NCI-H526 (cell line): ENCODE measurements at regions not wholly inside any gene's neighbourhood (a gene's known extent, or its start where the extent isn't known, plus 50 kb on each side); places are given as distances from the start of the nearest gene placed in this dataset.

Experiments used
- DNase-seq, 2 experiments: peaks; one replicate each; lab custom pipeline; 2025; lab: John Stamatoyannopoulos, UW

DNA sequence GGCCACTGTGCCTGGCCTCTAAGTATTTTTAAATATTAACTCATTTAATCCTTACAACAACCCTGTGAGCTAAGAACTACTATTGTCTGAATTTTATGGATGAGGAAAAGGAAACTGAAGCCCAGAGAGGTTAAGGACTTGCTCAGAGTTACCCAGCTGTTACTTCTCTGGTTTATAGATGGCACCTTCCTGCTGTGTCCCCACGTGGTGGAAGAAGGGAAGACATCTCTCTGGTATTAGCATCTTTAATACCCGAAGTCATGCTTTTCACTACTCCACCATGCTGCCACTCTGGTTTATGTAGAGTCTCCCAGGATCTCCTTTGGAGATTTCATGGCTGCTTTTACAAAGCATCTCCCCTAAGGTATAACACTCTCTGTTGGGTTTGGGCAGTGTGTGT is 105.5 kb upstream of the MKLN1 start:
- no peak for DNase-seq

GRCh38 chr7:131223151-131223550 is 104.5 kb upstream of the MKLN1 start:
- DNase-seq, result no peak

GRCh38 chr7:131224996-131225395 is 102.7 kb upstream of the MKLN1 start:
- no peak for DNase-seq

- DNase-seq, result no peak
Observed at GRCh38 chr7:131225619-131226513, 101.8 kb upstream of the MKLN1 start.

GRCh38 chr7:131226514-131226865 is 101.2 kb upstream of the MKLN1 start:
- no peak for DNase-seq

GRCh38 chr7:131231381-131232220 is 96.1 kb upstream of the MKLN1 start:
- no peak for DNase-seq

DNA sequence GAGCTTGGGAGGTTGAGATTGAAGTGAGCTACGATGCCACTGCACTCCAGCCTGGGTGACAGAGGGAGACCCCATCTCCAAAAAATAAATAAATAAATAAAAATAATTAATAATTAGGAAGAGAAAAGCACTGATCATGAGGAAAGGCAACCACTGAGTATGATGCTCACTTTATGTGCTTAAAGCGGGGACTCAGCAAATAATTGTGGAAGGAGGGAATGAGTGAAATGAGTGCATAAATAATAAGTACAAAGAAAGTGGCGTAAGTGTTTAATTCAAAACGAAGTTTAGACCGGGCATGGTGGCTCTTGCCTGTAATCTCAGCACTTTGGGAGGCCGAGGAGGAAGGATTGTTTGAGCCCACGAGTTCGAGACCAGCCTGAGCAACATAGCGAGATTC is 94.9 kb upstream of the MKLN1 start:
- no peak for DNase-seq

DNA sequence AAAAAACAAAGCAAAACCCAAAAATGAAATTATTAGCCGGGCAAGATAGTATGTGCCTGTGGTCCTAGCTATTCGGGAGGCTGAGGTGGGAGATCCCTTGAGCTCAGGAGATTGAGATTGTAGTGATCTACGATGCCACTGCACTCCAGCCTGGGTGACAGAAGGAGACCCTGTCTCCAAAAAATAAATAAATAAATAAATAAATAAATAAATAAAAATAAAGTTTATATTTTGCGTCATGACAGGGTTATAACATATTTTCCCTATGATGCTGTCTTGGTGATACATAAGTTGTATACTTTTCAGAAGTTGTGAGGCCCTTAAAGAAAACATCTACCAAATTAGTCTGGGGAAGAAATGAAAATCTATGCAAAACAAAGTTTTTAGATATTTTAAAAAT is 94.5 kb upstream of the MKLN1 start:
- no peak for DNase-seq

DNA sequence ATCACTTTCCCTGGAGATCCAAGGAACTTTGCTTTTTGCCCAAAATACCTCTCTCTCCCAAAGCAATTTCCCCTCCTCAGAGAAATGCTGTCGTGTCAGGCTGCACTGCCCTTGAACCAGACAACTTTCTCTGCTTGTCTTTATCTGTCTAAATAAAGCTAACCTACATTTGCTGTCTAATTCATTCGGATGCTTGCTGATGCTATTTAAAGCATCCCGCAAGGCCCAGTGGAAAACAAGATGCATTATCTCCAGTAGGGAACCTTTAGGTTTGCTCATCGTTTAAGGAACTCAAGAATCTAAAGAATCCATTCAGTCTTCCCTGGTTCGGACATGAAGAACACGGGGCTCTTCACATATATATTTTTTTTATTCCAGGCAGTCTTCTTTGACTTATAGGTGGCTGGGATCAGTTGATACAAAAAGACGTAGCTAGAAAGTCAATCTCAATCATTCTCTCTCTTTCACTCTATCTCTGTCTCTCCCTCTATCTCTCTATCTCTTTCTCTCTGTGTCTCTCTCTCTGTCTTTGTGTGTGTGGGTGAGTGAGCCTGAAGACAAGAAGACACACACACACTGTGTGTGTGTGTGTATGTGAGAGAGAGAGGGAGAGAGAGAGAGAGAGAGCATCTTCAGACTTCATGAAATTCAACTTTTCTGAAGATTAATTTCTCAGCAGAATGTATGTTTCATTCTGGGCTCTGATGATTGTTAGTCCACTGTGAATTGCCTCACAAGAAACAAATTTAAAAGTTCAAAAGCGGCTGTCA is 92.8 kb upstream of the MKLN1 start:
- DNase-seq, result no peak

GRCh38 chr7:131235489-131236317 is 92.0 kb upstream of the MKLN1 start:
- DNase-seq, result no peak

DNA sequence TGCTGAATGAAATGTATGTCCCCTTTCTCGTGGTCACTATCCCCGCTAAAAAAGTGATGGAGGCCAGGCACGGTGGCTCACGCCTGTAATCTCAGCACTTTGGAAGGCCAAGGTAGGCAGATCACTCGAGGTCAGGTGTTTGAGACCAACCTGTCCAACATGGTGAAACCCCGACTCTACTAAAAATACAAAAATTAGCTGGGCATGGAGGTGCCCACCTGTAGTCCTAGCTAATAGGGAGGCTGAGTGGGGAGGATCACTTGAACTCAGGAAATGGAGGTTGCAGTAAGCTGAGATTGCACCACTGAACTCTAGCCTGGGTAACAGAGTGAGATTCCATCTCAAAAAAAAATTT is 91.4 kb upstream of the MKLN1 start:
- no peak for DNase-seq

DNA sequence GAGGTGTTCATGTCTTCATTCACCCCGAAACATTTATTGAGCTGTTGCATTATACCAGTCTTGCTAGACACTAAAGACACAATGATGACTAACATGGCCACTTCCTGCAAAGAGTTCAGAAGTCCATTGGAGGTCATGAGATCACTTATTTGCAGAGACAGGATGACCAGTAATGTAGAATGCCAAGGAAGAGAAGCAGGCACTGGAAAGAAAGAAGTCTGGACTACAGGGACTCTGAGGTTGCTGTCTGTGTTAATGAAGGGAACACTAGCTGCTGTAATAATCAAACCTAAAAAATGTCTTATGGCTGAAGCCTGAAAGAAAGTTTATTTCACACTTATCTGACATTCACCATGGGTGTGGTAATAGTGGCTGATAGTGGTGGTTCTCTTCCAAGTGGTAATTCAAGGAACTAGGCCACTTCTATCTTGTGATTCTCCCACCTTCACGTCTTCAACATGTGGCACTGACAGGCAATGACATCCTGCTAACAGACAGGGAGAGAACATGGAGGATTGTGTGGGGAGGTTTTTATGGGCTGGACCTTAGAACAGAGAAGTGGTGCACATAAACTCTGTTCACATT is 89.2 kb upstream of the MKLN1 start:
- DNase-seq, result no peak

DNA sequence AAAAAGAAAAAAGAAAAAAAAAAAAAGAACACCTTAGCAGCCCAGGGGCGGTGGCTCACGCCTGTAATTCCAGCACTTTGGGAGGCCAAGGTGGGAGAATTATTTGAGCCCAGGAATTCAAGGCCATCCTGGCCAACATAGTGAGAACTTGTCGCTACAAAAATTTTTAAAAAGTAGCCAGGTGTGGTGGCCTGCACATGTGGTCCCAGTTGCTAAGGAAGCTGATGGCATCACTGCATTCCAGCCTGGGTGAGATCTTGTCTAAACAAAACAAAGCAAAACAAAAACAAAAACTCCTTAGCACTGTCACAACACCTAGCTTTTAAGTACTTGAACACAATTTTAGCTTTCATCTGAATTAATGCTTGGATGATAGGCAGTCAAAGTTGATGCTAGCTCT is 86.3 kb upstream of the MKLN1 start:
- DNase-seq, result no peak

DNA sequence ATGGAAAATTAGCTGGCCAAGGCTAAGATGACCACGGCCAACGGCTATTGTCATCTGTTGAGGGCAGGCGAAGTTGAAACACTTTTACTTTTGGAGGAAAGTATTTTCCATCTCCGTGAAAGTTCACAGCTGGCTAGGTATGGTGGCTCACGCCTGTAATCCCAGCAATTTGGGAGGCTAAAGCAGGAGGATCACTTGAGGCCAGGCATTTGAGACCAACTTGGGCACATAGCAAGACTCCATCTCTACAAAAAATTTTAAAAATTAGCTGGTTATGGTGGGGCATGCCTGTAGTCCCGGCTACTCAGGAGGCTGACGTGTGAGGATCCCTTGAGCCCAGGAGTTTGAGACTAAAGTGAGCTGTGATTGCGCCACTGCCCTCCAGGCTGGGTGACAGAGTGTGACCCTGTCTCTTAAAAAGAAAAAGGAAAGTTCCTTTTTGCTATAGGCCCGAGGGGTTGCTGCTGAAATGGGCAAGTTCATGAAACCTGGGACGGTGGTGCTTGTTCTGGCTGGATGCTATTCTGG is 85.5 kb upstream of the MKLN1 start:
- no peak for DNase-seq

- no peak for DNase-seq
Observed at GRCh38 chr7:131244259-131244852, 83.3 kb upstream of the MKLN1 start.

DNA sequence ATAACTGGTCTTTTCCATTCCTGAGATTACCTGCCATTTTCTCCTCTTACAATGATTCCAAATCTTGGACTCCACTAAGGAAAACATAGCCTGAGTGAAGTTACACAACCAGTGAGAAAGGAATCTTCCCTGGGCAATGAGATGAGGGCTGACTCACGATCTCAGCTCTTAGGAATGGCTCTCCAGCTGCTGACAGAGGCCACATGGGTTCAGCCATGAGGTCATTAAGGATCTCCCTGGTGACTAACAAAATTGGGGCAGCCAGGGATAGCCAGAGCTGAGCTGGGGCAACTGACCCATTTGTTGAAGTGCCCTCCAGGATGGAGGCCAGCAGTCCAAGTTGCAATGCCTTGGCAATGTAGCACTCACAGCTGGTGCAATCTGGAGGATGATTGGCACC is 78.7 kb upstream of the MKLN1 start:
- DNase-seq, result no peak

DNA sequence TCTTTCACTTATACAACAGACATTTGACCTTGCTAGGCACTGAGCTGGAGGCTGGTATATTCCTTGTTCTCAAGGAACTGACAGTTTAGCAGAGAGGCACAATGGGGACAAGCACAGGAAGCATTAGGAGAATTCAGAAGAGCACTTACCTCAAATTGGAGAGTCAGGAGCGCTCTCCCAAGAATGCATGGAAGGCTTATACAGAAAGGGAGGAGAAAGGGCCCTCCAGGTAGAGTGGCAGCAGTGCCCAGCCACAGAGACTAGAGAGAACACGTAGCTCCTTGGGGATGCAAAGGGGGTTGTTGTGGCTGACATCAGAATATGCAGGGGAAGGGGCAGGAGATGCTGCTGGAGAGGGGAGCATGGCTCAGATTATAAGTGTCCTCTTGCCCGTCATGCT is 78.2 kb upstream of the MKLN1 start:
- no peak for DNase-seq

DNA sequence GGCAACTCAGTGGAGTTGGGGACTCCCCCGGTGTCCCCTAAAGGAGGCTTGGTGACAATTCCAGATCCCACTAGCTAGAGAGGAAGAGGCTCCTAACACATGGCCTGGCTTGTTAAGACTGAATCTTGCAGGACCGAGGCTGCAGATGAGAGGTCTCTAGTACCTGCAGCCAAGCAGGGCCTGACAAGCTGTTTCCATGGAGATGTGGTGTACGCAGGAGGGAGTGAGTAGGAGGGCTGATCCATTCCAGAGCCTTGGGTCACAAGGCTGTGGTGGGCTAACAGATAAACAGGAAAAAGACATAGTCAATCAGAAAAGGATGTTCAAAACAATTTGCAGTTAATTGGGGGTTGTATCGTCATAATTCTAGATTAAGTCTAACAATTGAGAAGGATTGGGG is 77.3 kb upstream of the MKLN1 start:
- no peak for DNase-seq

- DNase-seq, result no peak
Observed at GRCh38 chr7:131251371-131251770, 76.3 kb upstream of the MKLN1 start.

DNA sequence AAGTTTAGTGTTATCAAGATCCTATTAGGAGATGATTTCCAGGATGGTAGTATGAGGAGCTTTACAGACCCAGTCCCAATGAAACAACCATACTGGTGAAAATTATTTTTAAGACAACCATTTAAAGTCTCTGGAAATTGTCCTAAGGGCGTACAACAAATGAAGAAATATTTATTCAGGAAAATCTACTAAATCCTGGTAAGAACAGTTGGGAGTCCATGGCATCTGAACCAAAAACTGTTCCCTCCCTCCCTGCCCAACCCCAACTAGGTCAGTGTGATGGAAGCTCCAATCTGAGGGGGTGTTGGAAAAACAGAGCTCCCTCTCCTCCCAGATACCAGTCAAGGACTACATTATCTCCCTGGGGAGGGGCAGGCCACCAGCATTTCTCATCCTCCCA is 74.7 kb upstream of the MKLN1 start:
- DNase-seq, result no peak

DNA sequence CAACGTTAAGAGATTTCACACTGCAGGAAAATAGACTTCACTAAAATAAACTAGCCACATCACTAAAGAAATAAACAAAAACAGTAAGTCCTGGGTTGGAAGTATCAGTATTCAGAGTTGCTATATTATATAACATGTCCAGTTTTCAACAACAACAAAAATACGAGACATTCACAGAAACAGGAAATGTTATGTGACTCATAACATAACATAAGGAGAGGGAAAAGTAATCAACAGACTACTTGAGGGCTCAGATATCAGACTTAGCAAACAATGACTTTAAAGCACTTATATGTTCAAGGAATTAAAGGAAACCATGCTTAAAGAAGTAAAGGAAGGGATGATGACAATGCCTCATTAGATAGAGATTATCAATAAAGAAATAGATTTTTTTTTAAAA is 73.5 kb upstream of the MKLN1 start:
- no peak for DNase-seq
